ENCODE measurements at regions not wholly inside any gene's neighbourhood (a gene's known extent, or its start where the extent isn't known, plus 50 kb on each side); places are given as distances from the start of the nearest gene placed in this dataset.

DNA sequence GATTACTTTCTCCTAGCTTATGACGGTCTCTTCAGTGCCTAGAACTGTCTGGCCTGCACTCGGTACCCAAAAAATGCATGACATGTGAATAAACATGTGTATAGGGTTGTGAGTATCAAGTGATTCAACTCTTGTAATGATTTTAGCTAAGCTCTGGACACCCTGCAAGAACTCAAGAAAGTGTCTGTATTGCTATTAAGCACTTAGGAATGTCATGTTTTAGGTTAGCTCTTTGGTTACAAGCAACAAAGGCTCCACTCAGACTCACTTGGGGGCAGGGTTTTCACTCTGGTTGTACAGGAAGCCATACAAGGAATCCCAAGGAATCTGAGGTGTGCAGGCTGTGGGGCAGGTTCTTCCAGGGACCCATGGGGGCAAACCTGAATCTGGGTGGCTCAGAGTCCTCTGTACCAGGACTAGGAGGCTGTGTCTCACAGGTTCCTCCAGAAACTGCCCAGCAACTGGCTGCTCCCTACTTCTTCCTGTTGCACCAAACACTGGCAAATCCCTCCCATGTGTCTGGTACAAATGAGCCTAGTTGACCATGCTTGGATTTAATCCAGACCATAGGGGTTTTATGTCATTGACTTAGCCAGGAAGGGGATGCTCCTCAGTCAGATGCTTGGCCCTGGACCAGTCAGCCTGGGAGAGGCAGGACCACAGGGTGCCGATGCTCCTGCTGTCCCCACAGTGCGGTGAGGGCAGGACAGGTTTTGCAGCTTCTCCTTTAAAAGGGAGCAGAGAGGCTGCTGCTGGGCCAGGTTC lies 77.9 kb upstream of the CDH4 start:
- H3K4me2 ChIP-seq (ENCODE audit: low read depth, low read length, poor library complexity, severe bottlenecking): no peak overlapping the region
- H3K79me2 ChIP-seq (ENCODE audit: insufficient read depth, low read length): no peaks in the 10 kb centered on the region
- H3K27ac ChIP-seq (ENCODE audit: low read depth, low read length): no peak overlapping the region
- H3K9me3 ChIP-seq (ENCODE audit: insufficient read depth, low read length): no peaks in the 10 kb centered on the region
- no peaks in the 10 kb centered on the region for H3K27me3 ChIP-seq (ENCODE audit: low read length)
- no peak overlapping the region for H2AFZ ChIP-seq (ENCODE audit: low read depth, low read length, severe bottlenecking)
- no peaks in the 10 kb centered on the region for H3K9me2 ChIP-seq (replicated peaks; ENCODE audit: insufficient read depth, low read length)
- no peaks in the 10 kb centered on the region for H4K20me1 ChIP-seq (ENCODE audit: low read depth, low read length)
- no peaks in the 10 kb centered on the region for H3F3A ChIP-seq (ENCODE audit: insufficient read depth)
- no peak overlapping the region for H3K4me3 ChIP-seq (ENCODE audit: insufficient read depth, low read length, poor library complexity, severe bottlenecking)
- H3K9ac ChIP-seq (ENCODE audit: low read length): no peak overlapping the region
- H3K36me3 ChIP-seq (ENCODE audit: low read length): no peaks in the 10 kb centered on the region
- TF ChIP-seq, protein P1, sequence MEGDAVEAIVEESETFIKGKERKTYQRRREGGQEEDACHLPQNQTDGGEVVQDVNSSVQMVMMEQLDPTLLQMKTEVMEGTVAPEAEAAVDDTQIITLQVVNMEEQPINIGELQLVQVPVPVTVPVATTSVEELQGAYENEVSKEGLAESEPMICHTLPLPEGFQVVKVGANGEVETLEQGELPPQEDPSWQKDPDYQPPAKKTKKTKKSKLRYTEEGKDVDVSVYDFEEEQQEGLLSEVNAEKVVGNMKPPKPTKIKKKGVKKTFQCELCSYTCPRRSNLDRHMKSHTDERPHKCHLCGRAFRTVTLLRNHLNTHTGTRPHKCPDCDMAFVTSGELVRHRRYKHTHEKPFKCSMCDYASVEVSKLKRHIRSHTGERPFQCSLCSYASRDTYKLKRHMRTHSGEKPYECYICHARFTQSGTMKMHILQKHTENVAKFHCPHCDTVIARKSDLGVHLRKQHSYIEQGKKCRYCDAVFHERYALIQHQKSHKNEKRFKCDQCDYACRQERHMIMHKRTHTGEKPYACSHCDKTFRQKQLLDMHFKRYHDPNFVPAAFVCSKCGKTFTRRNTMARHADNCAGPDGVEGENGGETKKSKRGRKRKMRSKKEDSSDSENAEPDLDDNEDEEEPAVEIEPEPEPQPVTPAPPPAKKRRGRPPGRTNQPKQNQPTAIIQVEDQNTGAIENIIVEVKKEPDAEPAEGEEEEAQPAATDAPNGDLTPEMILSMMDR (IDR thresholded peaks at IDR 0.05; ENCODE audit: insufficient read depth, low read length, poor library complexity, severe bottlenecking): no peak
- no peak for TF ChIP-seq EZH2phosphoT487 (conservative IDR thresholded peaks at IDR 0.05; ENCODE audit: low read length)

DNA sequence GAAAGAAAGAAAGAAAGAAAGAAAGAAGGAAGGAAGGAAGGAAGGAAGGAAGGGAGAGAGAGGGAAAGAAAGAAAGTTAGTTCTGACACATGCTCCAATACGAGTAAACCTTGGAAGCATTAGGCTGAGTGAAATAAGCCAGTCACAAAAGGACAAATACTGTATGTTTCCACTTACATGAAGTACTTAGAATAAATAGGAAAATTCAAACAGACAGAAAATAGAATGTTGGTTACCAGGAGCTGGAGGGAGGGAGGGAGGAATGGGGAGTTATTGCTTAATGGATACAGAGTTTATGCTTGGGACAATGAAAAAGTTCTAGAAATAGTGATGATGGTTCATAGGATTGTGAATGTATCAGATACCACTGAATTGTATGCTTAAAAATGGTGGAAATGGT lies 75.2 kb upstream of the CDH4 start:
- no peaks in the 10 kb centered on the region for H3K9me2 ChIP-seq (replicated peaks; ENCODE audit: insufficient read depth, low read length)
- no peak overlapping the region for H3K4me3 ChIP-seq (ENCODE audit: insufficient read depth, low read length, poor library complexity, severe bottlenecking)
- TF ChIP-seq EZH2phosphoT487 (conservative IDR thresholded peaks at IDR 0.05; ENCODE audit: low read length): no peak
- TF ChIP-seq, protein P1 (IDR thresholded peaks at IDR 0.05; ENCODE audit: insufficient read depth, low read length, poor library complexity, severe bottlenecking): no peak
- no peaks in the 10 kb centered on the region for H3F3A ChIP-seq (ENCODE audit: insufficient read depth)
- H3K9ac ChIP-seq (ENCODE audit: low read length): no peak overlapping the region
- no peaks in the 10 kb centered on the region for H3K9me3 ChIP-seq (ENCODE audit: insufficient read depth, low read length)
- H2AFZ ChIP-seq (ENCODE audit: low read depth, low read length, severe bottlenecking): no peak overlapping the region
- H3K4me2 ChIP-seq (ENCODE audit: low read depth, low read length, poor library complexity, severe bottlenecking): no peak overlapping the region
- no peaks in the 10 kb centered on the region for H3K79me2 ChIP-seq (ENCODE audit: insufficient read depth, low read length)
- H3K27me3 ChIP-seq (ENCODE audit: low read length): no peaks in the 10 kb centered on the region
- H3K27ac ChIP-seq (ENCODE audit: low read depth, low read length): no peak overlapping the region
- no peaks in the 10 kb centered on the region for H3K36me3 ChIP-seq (ENCODE audit: low read length)
- no peaks in the 10 kb centered on the region for H4K20me1 ChIP-seq (ENCODE audit: low read depth, low read length)

DNA sequence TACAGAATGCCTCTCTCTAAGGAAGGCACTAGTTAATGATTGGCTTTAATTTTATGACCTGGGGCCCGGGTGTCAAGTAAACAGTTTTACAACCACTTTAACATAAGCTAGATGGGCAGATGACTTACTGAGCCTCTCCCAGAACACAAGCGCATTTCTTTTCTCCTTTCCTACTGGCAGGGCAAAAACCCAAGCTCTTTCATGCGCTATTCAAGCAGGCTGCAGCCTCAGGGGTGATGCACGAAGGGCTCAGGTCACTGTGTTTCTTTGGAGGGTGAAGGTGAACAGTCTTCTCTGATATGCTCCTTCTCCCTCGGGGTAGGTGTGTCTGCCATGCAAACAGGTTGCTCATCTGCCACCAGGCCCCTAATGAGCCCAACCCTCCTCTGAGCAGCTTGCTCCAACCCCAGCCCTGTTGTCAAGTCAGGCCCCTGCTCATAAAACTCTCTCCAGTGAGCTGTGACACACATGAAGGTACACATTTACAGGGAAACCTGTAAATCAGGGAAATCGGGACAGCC lies 73.5 kb upstream of the CDH4 start:
- H3K9me2 ChIP-seq (replicated peaks; ENCODE audit: insufficient read depth, low read length): no peaks in the 10 kb centered on the region
- H3F3A ChIP-seq (ENCODE audit: insufficient read depth): no peaks in the 10 kb centered on the region
- no peaks in the 10 kb centered on the region for H3K27me3 ChIP-seq (ENCODE audit: low read length)
- no peaks in the 10 kb centered on the region for H3K9me3 ChIP-seq (ENCODE audit: insufficient read depth, low read length)
- H3K79me2 ChIP-seq (ENCODE audit: insufficient read depth, low read length): no peaks in the 10 kb centered on the region
- TF ChIP-seq, protein P1 (IDR thresholded peaks at IDR 0.05; ENCODE audit: insufficient read depth, low read length, poor library complexity, severe bottlenecking): no peak
- no peak for TF ChIP-seq EZH2phosphoT487 (conservative IDR thresholded peaks at IDR 0.05; ENCODE audit: low read length)
- no peak overlapping the region for H3K9ac ChIP-seq (ENCODE audit: low read length)
- no peaks in the 10 kb centered on the region for H3K36me3 ChIP-seq (ENCODE audit: low read length)
- H2AFZ ChIP-seq (ENCODE audit: low read depth, low read length, severe bottlenecking): no peak overlapping the region
- no peak overlapping the region for H3K27ac ChIP-seq (ENCODE audit: low read depth, low read length)
- H4K20me1 ChIP-seq (ENCODE audit: low read depth, low read length): no peaks in the 10 kb centered on the region
- H3K4me2 ChIP-seq (ENCODE audit: low read depth, low read length, poor library complexity, severe bottlenecking): no peak overlapping the region
- H3K4me3 ChIP-seq (ENCODE audit: insufficient read depth, low read length, poor library complexity, severe bottlenecking): no peak overlapping the region
